HPDE6-E6E7 (cell line): ENCODE measurements at regions not wholly inside any gene's neighbourhood (a gene's known extent, or its start where the extent isn't known, plus 50 kb on each side); places are given as distances from the start of the nearest gene placed in this dataset.
A peak's percentile ranks its signal among the peaks of the same experiment; 100 is the strongest.
"Not testable (repeated sequence)": the region's sequence is repeated elsewhere in the genome, so short reads cannot be mapped to it uniquely, and the experiment has no call there.

Experiments used
- DNase-seq: peaks from one replicate; pipeline ENCODE4 v3.0.0; 2011; ENCODE audit warnings: missing footprints; ENCODE audit errors: extremely low spot score

DNA sequence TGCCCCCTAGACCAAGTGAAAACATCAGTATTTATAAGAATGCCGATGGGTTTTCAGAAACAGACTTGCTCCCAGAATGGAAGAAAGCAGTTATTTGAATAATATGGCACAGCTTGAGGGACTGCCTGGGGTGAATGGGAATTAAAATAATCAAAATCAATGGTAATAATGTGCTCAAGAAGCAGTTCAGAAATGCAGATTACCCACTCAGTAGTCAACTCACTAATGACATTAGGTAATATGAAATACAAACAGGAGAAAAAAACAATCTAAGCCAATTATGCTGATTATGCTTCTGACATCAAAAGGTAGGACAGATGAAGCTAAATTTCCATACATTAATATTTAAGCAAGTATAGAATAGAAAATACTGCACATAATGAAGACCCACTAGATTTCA, 179.3 kb downstream of the ENC1 start:
- DNase-seq: no peak

GRCh38 chr5:74460694-74461093, 179.8 kb downstream of the ENC1 start:
- no peak for DNase-seq

DNA sequence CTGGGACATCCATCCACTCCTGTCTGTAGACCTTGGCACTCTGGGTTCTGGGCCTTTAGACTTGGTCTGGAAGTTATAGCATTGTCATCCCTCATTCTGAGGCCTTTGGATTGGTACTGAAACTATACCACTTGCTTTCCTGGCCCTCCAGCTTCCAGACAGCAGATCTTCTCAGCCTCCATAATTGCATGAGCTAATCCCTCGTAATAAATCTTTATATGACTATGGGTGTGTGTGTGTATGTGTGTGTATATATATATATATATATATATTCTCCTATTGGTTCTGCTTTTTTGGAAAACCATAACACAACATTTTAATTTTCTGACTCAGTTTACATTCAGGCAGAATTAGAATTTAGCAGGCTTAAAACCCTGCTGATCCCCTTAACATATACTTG, 180.5 kb downstream of the ENC1 start:
- no peak for DNase-seq

DNA sequence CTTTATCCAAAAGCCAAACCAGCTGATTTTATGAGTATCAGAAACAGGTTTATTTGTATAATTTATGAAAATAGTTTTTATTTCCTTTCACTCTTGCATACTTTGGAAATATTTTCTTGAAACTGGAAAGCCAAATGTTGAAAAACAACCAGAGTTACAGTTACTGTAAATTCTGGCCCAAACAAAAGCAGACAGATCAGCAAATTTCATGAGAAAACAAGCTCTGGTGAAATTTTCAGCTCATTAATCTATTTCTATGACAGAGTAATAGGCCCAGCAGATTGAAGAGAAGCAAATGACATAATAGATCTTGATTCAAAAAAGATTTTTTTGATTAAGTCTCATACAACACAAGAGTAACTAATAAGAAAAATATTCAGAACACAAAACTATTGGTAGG, 182.7 kb downstream of the ENC1 start:
- no peak for DNase-seq

DNA sequence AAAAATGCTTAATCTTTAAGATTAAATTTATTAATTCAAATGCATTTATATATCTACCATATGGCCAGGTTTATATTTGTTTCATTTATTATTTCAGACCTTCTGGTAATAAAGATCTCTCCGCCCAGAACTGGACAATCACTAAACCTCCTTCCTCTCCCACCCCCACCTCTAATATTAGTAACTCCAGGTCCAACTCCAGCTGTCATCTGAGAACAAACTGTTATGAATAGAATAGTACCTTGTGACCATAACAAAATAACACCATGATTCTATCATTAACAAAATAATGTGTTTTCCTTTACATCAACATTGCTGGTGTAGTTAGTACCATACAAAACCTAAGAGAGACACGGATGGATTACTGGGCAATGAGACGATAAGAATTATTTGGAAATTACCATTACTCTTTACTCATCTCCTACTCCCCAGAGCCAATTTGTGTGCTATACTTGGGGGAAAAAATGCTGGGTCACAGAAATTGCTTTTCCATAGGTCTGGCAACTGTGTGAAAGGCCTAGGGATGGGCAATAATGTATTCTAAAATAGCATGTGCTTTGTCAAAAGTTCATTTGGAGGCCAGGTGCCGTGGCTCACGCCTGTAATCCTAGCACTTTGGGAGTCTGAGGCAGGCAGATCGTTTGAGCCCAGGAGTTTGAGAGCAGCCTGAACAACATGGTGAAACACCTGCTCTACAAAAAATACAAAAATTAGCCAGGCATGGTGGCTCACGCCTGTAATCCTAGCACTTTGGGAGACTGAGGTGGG, 186.1 kb downstream of the ENC1 start:
- DNase-seq: no peak

DNA sequence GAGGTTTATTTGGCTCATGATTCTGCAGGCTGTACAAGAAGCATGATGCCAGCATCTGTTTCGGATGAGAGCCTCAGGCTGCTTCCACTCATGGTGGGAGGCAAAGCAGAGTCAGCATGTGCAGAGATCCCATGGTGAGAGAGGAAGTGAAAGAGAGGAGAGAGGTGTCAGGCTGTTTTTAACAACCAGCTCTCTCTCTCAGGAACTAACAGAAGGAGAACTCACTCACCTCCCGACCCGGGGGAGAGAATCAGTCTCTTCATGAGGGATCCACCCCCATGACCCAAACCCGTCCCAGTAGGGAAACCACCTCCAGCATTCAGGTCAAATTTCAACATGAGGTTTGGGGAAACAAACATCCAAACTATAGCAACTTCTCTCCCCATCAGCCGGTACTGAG, 187.7 kb downstream of the ENC1 start:
- DNase-seq: no peak

DNA sequence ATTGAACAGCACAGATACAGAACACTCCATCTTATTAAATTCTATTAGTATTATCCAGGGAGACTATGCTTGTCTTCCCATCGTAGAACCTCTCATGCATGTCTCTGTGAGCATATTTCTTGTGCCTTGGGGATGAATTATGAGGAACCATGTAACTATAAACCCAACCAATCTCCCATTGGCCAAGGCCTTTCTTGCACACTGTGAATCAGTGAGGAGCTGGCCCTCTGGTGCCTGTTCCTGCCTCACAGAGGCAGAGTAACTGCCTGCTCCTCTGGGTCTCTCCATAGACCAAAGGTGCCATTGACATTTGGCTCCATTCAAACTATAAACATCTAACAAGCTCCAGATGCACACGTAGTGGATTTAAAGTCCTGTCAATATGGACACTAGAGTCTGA, 190.4 kb downstream of the ENC1 start:
- DNase-seq: no peak

DNA sequence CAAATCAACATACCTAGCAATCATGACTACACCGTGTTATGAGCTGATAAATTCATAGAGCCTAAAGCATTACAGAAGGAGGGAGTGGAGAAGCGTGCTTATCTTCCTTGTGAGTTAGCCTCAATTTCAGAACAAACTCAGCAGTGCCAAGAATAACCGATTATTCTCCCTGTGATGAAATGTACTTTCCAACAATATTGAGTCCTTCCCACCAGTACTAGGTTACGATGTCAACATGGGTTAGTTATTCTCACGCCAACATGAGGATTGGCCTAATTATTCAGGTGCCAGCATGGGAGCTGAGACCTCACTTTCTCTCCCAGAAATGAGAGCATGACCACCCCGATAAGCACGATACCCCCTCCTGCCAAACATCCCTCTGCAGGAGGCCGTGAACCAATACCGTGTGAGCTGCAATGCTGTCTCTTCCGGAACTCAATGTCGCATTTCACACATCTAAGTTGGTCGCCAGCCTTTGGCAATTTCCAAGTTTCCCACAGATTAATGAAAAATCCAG, 193.7 kb downstream of the ENC1 start:
- DNase-seq: no peak

DNA sequence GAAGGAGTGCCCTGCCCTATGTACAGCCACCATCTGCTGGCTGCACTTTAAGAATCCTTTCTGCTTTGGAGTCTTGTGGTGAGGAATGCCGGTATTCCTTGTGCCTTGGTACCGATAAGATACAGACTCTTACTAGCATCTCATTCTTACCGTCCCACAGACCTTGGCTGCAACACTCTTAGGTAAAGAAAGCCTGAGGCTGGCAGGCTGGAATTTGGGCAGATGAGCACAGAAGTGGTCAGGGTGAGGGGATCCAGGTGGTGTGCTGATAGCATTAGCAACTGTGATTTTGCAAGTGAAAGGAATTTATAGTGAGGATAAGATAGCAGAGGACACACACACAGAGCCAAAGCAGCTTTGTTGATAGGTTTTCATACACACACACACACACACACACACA, 198.1 kb downstream of the ENC1 start:
- DNase-seq: no peak

- no peak for DNase-seq
These were observed 198.9 kb downstream of the ENC1 start for GRCh38 chr5:74441616-74442015.

- no peak for DNase-seq
These were observed 200.2 kb downstream of the ENC1 start for GRCh38 chr5:74440341-74440740.

GRCh38 chr5:74437870-74438269, 202.7 kb downstream of the ENC1 start:
- not testable (repeated sequence) for DNase-seq

- DNase-seq: peak; percentile 28
These were observed 206.4 kb downstream of the ENC1 start for GRCh38 chr5:74433896-74434829.

DNA sequence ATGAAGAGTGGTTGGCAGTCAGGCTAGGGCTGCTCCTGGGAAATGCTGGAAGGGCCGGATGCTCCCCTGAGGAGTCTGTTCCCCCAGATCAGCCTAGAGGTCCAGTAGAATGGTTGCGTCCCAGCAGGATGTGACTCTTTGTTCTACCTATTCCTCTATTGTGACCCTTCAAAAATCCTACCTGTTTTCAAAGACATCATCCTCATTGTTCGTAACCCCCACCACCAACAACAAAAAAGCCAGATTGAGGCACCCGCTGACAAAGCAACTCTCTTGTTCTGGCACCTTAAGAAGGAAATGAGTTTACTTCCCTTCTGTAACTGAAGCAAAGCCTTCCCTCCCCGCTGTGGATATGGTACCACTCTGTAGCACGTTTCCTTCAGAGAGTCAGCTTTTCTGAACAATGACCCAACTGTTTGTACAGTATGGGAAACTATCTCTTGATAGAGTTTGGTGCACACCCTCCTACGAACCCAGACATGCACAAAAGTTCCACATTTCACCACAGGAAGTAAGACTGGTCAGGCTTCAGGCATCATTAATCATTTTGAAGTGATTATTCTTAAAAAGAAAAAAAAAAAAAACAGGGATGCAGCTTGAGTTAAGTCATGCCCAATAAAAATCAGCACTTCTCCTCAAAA, 207.2 kb downstream of the ENC1 start:
- DNase-seq: peak; percentile 58

DNA sequence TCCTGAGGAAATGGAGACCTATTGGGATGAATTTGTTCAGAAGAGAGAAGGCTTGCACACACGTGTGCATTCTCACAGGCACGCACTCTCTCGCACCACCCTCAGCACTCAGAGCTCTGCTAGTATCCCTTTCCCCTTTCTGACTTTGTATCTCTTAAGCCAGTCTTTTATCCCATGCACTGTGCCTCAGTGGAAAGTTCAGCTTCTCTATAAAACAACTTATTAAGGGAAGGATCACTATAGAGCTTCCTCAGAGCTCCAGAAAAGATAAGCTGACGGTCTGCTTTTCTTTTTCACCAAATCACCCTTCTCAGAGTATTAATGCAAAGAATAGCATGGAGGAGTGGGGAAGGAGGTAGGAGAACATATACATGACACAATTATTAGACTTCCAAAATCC, 207.8 kb downstream of the ENC1 start:
- no peak for DNase-seq

GRCh38 chr5:74432216-74432615, 208.3 kb downstream of the ENC1 start:
- no peak for DNase-seq

GRCh38 chr5:74431290-74431669, 209.2 kb downstream of the ENC1 start:
- DNase-seq: no peak

- no peak for DNase-seq
These were observed 209.8 kb downstream of the ENC1 start for GRCh38 chr5:74430631-74431289.

DNA sequence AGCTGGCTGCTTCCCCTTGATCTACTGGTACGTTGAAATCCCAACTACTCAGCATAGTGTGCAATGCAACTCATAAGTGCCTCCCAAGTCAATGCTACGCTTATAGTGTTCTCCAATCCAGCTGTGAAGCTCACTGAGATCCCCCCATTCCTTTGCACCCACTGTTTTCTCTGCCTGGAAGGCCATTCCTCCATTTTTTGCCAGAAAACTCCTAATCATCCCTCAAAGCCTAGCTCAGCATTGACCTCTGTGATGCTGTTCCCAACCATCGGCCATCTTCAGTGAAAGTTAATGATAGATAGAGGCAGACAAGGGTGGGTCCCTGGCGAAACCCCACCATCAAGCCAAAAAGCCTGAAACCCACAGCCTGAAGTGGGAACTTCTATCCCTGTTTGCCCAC, 211.0 kb downstream of the ENC1 start:
- DNase-seq: no peak

DNA sequence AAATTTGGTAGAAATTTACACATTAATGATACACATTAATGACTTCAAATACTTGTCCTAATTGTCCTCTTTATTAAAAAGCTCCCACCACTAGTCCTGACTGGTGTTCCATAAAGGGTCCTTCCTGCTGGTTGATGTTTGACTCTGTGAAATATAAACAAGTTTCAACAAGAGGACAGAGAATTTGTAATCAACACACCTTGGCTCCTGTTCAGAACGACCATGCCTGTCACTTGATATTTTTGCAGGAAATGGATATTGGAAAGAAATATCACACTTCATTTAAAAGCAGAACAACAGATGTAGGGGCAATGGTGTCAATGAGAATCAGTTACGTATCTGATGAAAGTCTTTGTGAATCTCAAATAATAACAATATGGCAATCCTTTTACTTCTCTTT, 211.7 kb downstream of the ENC1 start:
- no peak for DNase-seq

DNA sequence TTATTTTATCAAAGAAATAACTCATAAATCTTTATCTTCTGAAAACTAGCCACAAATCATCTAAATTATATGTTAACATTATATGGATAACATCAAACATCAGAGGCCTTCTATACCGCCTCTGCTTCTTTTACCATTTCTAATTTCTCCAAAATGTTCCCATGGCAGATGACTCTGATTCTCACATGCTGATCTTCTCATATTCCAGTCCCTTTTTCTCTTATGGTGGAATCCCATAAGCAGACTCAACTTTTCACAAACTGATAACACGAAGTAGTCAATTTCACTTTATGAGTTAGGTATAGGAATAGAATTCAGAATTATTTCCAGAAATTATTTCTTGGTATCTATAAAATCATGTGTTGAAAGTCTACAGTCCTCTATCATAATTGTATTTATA, 212.3 kb downstream of the ENC1 start:
- no peak for DNase-seq

- no peak for DNase-seq
These were observed 214.0 kb downstream of the ENC1 start for GRCh38 chr5:74426506-74426905.
